Right lobe of liver (tissue), 4 donors: ENCODE measurements at regions not wholly inside any gene's neighbourhood (a gene's known extent, or its start where the extent isn't known, plus 50 kb on each side); places are given as distances from the start of the nearest gene placed in this dataset.
"Not testable (repeated sequence)": the region's sequence is repeated elsewhere in the genome, so short reads cannot be mapped to it uniquely, and the experiment has no call there.

Source experiments
- CTCF ChIP-seq, 4 donors: fragments of 200-600 bp in 3 of 4; fragments of 450-650 bp in 1 of 4; IDR thresholded peaks; one replicate each; pipeline versions ENCODE4 v1.5.1 to v1.8.0; 2016 to 2022; ENCODE audit warnings: antibody characterized with exemption in 4 of 4, mild to moderate bottlenecking in 2 of 4
- POLR2A ChIP-seq: fragments of 450-650 bp; IDR thresholded peaks from one replicate; pipeline ENCODE4 v1.6.1; 2017; ENCODE audit warnings: antibody characterized with exemption, mild to moderate bottlenecking
- donor health status: DM: no; HTN: no; CAD: no.
- donor health status: DM: no; HTN: no; CAD: no.
- donor health status: DM: no; HTN: yes; CAD: no.

- not testable (repeated sequence) for TF ChIP-seq CTCF (IDR thresholded peaks at IDR 0.05); POLR2A
Observed at GRCh38 chr3:198139513-198140167, 179.6 kb downstream of the LMLN start.
